ENCODE measurements at regions not wholly inside any gene's neighbourhood (a gene's known extent, or its start where the extent isn't known, plus 50 kb on each side); places are given as distances from the start of the nearest gene placed in this dataset.
"Not testable (repeated sequence)": the region's sequence is repeated elsewhere in the genome, so short reads cannot be mapped to it uniquely, and the experiment has no call there.

DNA sequence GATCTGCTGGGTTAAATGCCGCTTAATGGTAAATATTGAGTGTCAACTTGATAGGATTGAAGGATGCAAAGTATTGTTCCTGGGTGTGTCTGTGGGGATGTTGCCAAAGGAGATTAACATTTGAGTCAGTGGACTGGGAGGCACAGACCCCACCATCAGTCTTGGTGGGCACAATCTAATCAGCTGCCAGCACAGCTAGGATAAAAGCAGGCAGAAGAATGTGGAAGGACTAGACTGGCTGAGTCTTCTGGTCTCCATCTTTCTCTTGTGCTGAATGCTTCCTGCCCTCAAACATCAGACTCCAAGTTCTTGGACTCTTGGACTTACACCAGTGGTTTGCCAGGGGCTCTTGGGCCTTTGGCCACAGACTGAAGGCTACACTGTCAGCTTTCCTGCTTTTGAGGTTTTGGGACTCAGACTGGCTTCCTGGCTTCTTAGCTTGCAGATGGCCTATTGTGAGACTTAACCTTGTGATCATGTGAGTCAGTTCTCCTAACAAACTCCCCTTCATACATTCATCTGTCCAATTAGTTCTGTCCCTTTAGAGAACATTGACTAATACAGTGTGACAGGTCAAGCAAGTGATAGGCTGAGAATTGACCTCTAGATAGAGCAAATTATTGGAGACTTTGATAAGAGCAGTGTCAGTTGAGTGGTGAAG, 332.5 kb downstream of the DLEU7 start:
- DNase-seq, result not testable (repeated sequence)

GRCh38 chr13:50511877-50512341, 331.6 kb downstream of the DLEU7 start:
- no peak for DNase-seq

GRCh38 chr13:50512474-50513299, 330.8 kb downstream of the DLEU7 start:
- DNase-seq, result no peak

GRCh38 chr13:50513300-50513877, 330.1 kb downstream of the DLEU7 start:
- DNase-seq, result peak; percentile 49

DNA sequence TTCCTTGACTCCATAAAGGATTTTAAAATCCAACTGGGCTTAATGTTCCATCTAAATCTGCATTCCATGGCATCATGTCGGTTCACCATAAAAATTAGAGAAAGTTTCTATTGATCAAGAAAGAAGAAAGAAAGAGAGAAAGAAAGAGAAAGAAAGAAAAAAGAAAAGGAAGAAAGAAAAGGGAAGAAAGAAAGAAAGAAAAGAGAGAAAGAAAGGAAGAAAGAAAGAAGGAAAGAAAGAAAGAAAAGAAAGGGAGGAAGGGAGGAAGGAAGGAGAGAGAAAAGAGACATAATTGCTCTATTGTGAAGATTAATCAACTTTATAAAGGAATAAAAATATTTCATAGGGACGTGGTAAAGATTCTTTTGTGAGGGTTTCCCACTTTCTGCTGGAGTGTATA, 329.2 kb downstream of the DLEU7 start:
- no peak for DNase-seq

DNA sequence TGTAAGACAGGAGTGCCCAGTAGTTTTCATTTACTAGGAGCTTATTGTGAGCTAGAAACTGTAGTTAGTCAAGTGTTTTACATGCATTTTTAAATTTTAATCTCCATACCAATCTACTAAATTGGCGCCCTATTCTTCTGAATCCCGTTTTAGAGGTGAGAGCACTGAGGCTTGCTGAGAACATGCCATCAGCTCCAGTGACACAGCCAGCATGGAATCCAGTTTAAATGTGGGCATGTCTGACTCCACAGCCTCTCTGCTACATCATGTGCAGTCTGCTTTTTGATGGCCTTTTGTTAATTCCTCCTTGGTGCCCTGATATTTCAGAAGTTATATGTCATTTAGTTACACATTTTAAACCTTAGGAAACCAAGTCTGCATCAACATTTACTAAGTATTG, 325.4 kb downstream of the DLEU7 start:
- no peak for DNase-seq

- DNase-seq, result no peak
Observed at GRCh38 chr13:50518781-50519201, 324.7 kb downstream of the DLEU7 start.

- DNase-seq, result no peak
Observed at GRCh38 chr13:50519866-50520265, 323.6 kb downstream of the DLEU7 start.

DNA sequence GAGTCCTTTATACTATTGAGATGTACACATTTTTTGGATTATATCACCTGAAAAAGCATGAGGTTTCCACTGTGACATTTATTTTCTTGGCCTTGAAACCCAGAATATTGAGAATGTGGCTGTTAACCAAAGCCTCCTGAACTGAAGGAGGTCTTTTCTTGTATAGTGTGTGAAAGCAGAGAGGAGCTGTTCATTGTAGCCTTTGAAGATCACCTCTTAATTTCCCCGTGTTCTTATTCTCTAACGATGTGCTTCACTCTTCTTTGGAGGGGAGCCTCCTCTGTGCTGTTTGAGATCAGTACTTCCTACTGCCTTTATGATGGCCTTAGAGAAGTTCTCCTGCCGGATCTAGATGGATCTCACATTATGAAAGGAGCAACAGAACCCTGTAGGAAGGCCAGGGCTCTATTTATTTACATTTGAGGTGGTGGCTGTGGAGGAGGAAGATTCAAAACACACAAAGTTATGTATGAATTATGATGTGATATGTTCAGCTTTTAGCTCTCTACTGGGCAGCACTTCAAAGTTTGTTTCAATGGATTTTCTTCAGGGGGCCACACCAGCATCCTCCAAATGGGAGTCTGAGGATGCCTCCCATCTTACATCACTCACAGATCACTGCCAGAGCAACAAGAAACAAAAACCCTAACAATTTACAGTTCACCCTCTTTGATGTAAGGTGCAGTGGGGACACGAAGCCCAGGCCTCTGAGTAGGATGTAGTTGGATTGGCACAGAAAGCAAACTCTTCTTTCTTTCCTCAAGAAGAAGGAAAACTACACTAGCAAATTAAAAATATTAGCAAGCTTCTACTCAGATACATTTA, 322.3 kb downstream of the DLEU7 start:
- DNase-seq, result no peak

DNA sequence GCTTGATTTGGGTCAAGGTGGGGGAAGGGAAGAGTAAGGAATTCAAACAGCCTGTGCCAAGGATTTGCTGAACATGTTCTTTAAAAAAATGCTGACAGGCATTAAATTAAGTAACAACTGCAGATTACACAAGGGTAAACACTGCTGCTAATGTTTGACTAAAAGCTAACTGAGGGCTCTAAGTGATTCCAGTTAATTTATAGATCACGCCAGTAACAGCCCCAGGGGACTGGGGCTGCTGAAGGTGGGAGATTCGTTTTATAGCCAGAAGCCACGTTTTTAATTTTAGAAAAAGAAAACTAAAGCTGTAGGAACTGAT, 321.7 kb downstream of the DLEU7 start:
- DNase-seq, result no peak

DNA sequence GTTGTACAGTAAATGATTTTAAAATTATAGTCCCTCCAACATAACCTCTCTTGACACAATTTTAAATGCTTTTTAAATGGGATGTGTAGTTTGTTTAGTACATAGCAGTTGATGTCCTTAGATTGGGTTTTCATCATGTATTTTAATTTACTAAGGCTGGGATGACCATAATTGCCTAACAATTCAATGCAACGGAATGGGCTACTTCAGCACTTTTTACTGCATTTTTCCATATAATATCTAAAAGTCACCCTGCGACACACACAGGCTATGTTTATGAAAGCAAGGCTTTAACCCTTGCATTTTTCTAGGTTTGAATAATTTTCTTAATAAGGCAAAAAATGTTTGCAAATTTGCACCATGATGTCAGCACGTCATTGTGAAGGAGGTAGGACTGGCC, 321.0 kb downstream of the DLEU7 start:
- DNase-seq, result no peak

DNA sequence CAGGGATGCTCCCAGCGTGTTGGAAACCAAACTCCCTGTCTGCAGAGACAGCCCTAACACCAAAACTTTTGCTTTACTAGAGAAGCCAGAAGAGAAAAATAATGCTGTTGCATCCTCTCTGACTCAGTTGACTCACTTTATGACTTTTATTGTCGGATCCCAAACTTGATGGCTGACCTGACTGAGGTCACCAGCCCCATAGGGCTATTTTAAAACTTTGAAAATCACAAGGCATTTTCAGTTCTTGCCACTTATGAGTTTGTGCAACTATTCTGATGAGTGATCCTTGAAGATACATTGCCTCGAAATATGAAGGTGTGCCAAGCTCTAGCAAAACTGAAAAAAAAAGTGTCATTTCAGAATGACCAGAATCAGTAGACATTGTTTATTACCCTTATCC, 320.2 kb downstream of the DLEU7 start:
- no peak for DNase-seq

DNA sequence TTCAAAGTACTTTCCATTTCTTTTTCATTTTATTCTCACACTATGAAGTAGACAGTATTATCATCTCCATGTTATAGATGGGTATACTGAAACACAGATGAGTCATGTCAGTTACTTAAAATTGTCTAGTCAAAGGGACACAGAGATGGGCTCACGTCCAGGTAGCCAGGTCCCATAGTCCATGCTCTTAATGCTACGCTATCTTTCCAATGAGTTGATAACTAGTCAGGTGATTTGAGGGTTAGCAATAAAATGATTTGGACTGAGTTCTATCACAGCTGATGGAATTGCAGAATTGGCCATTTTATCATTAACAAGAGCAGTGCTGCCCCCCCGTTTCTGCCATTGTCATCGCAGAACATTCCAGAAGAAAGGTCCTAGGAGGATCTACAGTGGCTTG, 318.9 kb downstream of the DLEU7 start:
- DNase-seq, result no peak

DNA sequence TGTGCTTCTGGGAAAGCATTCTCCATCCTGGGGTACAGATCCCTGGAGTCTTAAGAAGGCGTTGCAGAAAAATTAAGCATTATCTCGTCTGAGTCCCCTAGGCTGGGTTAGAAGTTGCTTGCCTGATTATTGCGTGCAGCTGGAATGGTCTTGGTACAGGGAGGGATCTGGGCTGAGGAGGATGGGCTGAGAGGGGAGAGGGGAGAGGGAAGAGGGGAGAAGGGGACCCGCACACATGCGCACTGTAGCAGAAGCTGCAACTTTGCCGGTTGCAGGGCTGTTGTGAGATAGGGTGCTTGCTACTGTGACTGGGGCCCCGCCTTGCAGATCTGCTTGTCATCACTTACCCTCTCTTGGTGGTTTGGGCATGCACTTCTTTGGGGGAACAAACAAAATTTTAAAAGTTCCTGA, 316.8 kb downstream of the DLEU7 start:
- no peak for DNase-seq

DNA sequence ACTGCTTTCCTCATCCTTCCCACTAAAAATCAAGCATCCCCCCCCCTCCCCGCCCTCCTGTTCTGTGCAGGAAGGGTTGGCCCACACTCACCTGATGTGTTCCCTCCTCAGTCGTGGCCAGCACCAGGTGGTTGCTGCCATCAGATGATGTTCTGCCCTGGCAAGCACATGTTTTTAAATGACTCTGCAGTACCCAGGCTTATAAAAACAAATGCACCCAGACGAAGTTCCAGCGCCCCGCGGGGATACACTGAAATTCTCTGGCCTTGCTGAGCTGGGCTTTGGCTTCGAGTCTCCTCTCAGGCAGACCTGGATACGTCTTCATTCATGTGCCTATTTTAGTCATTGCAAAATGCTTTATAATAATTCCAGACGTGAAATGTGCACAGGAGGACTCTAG, 316.3 kb downstream of the DLEU7 start:
- no peak for DNase-seq

- no peak for DNase-seq
Observed at GRCh38 chr13:50527612-50528509, 315.6 kb downstream of the DLEU7 start.

DNA sequence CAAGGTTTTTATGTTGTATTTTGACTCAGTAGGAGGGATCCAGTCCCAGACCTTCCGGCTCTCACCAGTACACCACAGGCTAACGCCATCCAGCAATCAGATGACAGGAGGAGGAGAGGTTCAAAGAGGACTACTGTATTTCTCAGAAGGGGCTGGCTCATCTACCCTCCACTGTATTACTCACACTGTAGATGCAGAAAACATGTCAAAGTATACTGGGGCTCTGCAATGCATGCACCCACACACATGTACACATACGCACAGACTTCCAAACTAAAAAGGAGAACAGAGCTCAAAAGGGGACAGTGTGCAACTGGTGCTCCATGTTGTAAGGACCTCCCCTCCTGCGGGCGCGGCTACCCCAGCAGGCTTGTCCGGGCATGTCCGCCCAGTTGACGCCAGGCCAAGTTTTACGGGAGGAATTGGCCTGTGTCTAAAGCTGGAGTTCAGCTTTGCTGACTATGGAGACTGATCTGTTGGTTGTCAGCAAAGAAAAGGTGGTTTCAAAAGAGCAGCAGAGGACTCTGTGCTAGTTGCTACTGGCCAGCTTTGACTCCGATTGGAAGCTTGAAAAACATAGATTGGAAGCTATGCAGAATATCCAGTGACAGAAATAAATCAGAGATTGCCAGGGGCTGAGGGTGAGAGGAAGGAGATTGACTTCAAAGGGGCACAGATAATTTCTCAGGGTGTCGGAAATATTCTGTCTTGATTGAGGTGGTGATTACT, 314.2 kb downstream of the DLEU7 start:
- no peak for DNase-seq

GRCh38 chr13:50531917-50532899, 311.3 kb downstream of the DLEU7 start:
- peak; percentile 2 for DNase-seq

- no peak for DNase-seq
Observed at GRCh38 chr13:50535050-50535449, 308.4 kb downstream of the DLEU7 start.

DNA sequence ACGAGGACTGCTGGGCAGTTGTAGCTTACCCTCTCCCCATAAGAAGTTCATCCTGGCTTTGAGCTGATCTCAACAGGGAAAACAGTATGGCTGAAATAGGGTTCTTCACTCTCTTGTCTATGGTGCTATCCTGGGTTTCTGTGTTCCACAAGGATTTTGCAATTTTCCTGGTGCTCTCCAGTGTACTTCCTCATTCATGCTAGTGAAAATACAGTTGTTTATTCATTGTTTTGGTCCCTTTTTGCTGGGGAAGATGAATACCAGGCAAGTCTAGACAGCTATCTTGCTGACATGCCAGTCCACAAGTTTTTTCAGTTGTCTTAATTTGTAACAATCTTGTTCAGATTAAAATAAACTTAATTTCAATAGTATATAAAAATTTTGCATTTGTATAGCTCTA, 306.5 kb downstream of the DLEU7 start:
- no peak for DNase-seq
